HCT116 (cell line): ENCODE measurements at regions not wholly inside any gene's neighbourhood (a gene's known extent, or its start where the extent isn't known, plus 50 kb on each side); places are given as distances from the start of the nearest gene placed in this dataset.

Experiments used
- CBX3 ChIP-seq: IDR thresholded peaks from 2 replicates; pipeline ENCODE4 v1.6.1; 2012; ENCODE audit warnings: low read depth
- CEBPB ChIP-seq: IDR thresholded peaks from 2 replicates; pipeline ENCODE4 v1.6.1; 2012; ENCODE audit warnings: low read depth
- EGR1 ChIP-seq: IDR thresholded peaks from 2 replicates; pipeline ENCODE4 v1.6.1; 2012; ENCODE audit warnings: low read depth
- EZH2 ChIP-seq: fragments of 200-600 bp; sonication (generic); IDR thresholded peaks from 2 replicates; pipeline ENCODE4 v1.6.1; 2017; ENCODE audit warnings: antibody characterized with exemption, mixed run types
- JUND ChIP-seq: IDR thresholded peaks from 2 replicates; pipeline ENCODE4 v1.6.1; 2012
- POLR2A ChIP-seq: IDR thresholded peaks from 2 replicates; pipeline ENCODE4 v1.7.0; 2011; ENCODE audit warnings: borderline replicate concordance; ENCODE audit not compliant: insufficient read depth, insufficient read length; ENCODE audit errors: extremely low read depth
- POLR2AphosphoS5 ChIP-seq: IDR thresholded peaks from 2 replicates; pipeline ENCODE4 v1.6.1; 2011; ENCODE audit warnings: mild to moderate bottlenecking, low read depth, low read length, moderate library complexity
- RAD21 ChIP-seq: IDR thresholded peaks from 2 replicates; pipeline ENCODE4 v1.6.1; 2012; ENCODE audit warnings: low read depth, mild to moderate bottlenecking
- SP1 ChIP-seq: IDR thresholded peaks from 2 replicates; pipeline ENCODE4 v1.6.1; 2012; ENCODE audit warnings: low read depth
- YY1 ChIP-seq: IDR thresholded peaks from 2 replicates; pipeline ENCODE4 v1.6.1; 2011; ENCODE audit warnings: low read length, low read depth, moderate library complexity, mild to moderate bottlenecking; ENCODE audit not compliant: insufficient replicate concordance; ENCODE audit errors: extremely low read depth
- TF ChIP-seq, protein P1 (sequence below), 3 experiments: fragments of 200-600 bp in 1 of 3; sonication (generic) in 1 of 3; IDR thresholded peaks in 2 of 3; conservative IDR thresholded peaks in 1 of 3; 2 replicates each; pipeline ENCODE4 v1.5.1; 2012 to 2017; ENCODE audit warnings: low read depth in 2 of 3, low read length in 2 of 3, antibody characterized with exemption in 1 of 3, borderline replicate concordance in 1 of 3, control low read depth in 1 of 3, mild to moderate bottlenecking in 1 of 3, mixed read lengths in 1 of 3, mixed run types in 1 of 3, moderate library complexity in 1 of 3; ENCODE audit not compliant: insufficient read depth in 1 of 3
- TF ChIP-seq, protein P2 (sequence below): IDR thresholded peaks from 2 replicates; pipeline ENCODE4 v1.6.1; 2011; ENCODE audit warnings: mild to moderate bottlenecking, low read length, moderate library complexity; ENCODE audit not compliant: insufficient replicate concordance; ENCODE audit errors: extremely low read depth

DNA sequence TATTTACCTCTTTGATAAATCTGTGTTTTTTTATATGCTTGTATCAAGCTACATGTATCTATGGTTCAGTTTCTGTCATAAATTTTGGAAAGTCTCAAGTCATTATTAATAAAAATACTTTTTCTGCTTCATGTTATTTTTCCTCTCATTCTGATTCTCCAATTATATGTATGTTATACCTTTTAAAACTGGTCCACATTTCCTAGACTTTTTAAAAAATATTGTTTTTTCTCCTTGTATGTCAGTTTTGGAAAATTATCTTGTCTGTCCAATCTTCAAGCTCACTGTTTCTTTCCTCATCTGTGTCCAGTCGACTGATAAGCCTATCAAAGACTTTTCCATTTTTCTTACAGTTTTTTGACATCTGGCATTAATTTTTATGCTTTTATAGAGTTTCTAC lies 253.4 kb downstream of the ASXL3 start:
- TF ChIP-seq YY1 = no peak
- TF ChIP-seq, protein P1, sequence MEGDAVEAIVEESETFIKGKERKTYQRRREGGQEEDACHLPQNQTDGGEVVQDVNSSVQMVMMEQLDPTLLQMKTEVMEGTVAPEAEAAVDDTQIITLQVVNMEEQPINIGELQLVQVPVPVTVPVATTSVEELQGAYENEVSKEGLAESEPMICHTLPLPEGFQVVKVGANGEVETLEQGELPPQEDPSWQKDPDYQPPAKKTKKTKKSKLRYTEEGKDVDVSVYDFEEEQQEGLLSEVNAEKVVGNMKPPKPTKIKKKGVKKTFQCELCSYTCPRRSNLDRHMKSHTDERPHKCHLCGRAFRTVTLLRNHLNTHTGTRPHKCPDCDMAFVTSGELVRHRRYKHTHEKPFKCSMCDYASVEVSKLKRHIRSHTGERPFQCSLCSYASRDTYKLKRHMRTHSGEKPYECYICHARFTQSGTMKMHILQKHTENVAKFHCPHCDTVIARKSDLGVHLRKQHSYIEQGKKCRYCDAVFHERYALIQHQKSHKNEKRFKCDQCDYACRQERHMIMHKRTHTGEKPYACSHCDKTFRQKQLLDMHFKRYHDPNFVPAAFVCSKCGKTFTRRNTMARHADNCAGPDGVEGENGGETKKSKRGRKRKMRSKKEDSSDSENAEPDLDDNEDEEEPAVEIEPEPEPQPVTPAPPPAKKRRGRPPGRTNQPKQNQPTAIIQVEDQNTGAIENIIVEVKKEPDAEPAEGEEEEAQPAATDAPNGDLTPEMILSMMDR (IDR thresholded peaks at IDR 0.05 in 2 of 3, conservative IDR thresholded peaks at IDR 0.05 in 1 of 3; ENCODE audit: borderline replicate concordance in 1 of 3, insufficient read depth in 1 of 3, low read depth in 2 of 3, low read length in 2 of 3) = no peak
- TF ChIP-seq, protein P2, sequence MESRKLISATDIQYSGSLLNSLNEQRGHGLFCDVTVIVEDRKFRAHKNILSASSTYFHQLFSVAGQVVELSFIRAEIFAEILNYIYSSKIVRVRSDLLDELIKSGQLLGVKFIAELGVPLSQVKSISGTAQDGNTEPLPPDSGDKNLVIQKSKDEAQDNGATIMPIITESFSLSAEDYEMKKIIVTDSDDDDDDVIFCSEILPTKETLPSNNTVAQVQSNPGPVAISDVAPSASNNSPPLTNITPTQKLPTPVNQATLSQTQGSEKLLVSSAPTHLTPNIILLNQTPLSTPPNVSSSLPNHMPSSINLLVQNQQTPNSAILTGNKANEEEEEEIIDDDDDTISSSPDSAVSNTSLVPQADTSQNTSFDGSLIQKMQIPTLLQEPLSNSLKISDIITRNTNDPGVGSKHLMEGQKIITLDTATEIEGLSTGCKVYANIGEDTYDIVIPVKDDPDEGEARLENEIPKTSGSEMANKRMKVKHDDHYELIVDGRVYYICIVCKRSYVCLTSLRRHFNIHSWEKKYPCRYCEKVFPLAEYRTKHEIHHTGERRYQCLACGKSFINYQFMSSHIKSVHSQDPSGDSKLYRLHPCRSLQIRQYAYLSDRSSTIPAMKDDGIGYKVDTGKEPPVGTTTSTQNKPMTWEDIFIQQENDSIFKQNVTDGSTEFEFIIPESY = no peak
- no peak for TF ChIP-seq SP1
- TF ChIP-seq CEBPB = no peak
- no peak for TF ChIP-seq POLR2AphosphoS5
- TF ChIP-seq EZH2 = no peak
- no peak for TF ChIP-seq RAD21
- TF ChIP-seq CBX3 = no peak
- no peak for TF ChIP-seq JUND
- no peak for TF ChIP-seq POLR2A
- TF ChIP-seq EGR1 = no peak
